HG02678 (cell line): ENCODE measurements at regions not wholly inside any gene's neighbourhood (a gene's known extent, or its start where the extent isn't known, plus 50 kb on each side); places are given as distances from the start of the nearest gene placed in this dataset.

Experiments used
- ATAC-seq: cut with Tn5 transposase; IDR thresholded peaks from one replicate; pipeline ENCODE4 v1.9.1; 2021; ENCODE audit warnings: mild to moderate bottlenecking, moderate library complexity; ENCODE audit not compliant: unreplicated experiment

DNA sequence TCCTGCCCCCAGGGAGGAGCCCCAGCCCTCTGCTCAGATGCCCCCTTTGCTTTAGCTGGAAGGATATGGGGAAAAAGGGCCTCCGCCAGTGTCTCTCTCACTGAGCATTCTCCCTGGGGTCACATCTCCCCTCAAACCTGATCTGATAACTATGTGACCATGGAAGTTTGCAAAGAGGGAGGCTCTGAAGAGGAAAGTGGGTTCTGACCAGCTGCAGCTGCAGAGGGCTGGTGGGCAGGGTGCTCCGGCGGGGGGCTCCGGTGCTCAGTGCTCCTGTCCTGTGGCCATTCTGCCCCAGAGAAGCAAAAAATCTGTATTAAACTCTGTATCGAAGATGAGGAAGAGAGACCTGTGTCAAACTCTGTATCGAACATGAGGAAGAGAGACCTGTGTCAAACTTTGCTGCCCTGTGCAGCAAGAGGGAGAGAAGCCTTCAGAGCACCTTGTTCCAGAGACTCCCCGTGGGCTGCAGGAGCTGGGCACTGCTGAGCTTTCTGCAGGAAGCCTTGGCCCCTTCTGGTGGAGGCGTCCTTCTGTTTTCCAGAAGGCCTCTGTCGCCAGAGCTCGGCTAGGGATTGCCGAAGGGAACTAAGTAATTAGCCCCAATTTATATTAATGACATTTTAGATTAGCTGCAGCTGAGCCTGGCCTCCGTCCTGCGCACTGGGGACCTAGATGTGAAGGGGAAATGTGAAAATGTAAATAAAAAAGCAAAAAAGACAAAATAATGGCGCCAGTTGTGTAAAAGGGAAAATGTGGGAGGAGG lies 186.2 kb upstream of the C1orf174 start:
- no peak for ATAC-seq

DNA sequence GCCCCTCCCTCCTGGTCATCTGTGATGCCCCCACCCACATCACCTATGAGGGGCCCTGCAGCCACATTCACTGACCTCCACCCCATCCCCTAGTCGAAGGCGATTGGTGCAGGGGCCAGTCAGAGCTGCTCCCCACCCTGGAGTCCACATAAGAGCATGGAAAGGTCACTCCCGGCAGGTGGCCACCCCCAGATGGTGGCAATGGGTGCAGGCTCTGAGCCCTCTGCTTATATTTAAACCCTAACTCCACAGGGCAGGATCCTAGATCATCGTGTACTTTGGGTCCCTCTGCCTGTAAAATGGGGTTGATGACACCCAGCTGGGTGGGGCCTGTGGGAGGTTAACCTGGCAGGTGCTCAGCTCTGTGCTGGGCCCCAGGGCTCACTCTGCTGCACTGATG lies 186.8 kb upstream of the C1orf174 start:
- no peak for ATAC-seq

DNA sequence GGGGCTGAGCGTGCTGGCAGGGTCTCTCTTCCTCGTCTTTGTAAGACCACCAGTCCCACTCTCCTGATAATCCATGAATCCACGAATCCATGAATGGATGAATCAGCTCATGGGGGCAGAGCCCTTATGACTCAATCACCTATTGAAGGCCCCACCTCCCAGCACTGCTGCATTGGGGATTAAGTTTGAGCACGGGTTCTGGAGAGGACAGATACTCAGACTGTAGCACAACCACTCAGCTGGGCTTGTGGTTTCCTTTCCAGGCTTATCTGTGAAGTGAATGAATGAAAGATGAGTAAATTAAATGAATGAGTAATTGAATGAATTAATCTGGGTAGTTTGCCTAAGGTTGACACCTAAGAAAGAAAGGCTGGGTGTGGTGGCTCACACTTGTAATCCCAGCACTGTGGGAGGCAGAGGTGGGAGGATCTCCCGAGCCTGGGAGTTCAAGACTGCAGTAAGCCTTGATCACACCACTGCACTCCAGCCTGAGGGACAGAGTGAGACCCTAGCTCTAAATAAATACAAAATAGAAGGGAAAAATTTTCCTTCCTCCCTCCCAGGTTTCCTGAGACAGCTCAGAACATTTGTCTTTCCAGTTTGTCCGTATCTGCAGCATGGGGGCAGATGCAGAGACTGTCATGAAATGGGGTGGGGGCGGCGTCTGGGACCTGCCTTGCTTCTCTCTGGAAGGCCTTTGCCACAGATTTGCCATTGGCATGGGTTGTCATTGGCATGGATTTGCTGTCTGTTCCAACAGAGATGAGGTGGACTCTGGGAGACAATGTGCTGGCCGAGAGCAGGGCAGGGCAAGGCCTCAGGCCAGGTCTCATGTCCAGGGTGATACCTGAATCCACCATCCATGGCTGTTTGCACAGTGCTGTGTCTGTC lies 187.7 kb upstream of the C1orf174 start:
- no peak for ATAC-seq

DNA sequence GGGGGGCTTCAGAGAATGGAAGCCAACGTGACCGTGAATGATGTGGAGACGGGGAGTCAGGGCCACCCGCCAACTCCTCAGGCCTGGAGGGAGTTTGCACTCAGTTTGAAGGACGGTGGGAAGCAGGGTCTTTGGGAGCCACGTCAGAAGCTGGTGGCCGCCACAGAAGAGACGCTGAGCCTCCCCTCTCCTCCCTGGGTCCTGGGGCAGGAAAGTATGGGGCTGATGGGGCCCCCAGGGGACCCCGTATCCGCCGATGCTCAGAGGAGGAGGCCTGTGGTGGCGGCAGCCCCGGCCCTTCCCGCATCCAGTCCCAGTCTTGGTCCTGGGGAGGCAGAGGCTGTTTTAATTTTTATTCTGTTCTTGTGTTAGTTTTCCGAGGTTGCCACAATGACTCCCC lies 188.6 kb upstream of the C1orf174 start:
- ATAC-seq, result no peak

DNA sequence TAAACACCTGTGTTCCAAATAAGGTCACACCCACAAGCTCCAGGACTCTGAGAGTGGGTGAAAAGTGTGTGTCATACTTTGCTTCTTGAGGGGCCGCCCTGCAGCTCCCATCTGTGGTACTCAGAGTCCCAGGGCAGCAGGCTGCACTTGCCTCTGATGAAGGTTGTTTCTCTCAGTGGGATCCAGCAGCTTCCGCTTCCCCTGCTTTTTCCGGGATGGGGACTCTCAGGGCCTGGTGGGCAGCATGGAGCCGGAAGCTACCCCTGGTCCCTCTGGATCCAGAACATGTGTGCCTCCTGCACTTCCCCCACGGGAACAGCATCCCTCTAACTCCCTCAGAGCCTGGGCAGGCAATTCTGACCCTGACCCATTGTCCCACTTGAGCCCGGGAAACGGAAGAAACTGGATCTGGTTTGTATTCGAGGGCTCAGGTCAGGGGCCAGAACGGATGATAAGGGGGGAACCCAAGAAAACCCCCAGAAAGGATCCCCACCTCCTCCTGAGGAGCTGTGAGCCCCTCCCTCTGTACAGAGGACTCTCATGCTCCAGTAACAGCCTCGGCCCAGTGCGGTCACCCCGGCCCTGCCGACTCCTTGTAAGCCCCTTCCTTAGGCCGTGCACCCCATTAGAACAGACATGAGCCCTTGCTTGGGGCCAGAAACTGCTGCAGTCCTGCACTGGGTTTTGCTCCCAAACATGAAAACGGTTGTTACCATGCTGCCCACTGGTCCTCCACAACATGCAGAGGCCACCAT lies 189.5 kb upstream of the C1orf174 start:
- ATAC-seq, result no peak

DNA sequence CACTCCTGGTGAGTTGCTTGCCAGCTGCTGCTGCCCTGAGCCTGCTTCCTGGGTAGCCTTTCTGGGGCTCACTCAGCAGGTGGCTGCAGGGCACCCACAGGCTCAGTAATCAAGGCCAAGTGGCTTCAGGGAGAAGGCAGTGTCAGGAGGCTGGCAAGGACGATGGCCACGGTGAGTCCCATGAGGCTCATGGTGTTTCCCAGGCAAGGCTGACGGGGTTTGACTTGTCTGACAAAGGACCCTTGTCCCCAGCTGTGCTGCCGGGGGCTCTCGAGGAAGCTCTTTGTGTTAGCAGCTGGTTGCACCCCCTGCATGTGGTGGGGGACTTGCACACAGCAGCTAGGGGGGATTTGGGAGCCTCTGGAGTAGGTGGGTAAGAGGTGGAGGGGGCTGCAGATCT lies 190.5 kb upstream of the C1orf174 start:
- ATAC-seq, result no peak

DNA sequence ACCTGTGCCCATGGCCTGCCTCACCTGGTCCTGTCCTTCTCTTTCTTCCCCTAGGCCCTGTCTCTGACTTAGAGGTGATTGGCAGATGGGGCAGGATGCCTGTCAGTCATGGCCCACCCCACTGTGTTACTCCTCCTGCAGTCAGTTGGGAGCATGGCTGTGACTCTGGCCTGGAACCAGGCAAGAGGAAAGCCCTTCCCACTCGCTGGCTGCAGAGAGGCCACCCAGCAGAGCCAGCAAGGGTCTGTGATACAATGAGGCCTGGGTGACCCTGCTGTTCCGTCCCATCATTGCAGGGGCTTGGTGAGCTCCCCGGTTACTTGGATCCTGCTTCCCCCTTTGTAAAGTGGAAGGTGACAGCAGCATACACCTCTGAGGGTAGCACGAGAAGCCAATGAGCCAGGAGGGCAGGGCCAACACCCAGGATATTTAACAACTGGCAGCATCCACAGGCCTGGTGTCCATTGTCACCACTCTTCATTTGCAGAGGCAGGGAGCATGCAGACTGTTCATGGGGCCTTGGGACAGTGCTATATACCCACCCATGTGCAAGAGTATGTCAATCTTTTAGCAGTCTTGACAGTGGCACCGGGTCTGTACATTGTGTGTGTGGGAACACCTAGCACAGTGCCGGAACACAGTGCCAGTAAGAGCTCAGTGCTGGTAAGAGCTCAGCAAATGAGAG lies 191.0 kb upstream of the C1orf174 start:
- ATAC-seq, result no peak

DNA sequence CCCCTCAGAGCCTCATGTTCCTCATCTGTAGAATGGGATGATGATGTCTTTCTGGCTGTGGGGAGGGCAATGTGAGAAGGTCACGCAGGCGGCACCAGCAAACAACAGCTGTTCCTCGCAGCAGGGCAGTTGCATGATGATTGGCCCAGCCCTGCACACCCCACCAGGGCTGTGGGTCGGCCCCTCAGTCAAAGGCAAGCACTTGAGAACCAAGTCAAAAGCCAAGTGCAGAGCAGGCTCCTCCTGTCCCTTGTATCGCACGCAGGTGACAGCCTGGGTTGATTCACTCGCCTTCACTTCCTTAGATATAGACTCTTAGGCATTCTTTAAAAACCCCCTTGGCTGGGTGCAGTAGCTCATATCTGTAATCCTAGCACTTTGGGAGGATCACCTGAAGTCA lies 191.9 kb upstream of the C1orf174 start:
- ATAC-seq, result no peak

DNA sequence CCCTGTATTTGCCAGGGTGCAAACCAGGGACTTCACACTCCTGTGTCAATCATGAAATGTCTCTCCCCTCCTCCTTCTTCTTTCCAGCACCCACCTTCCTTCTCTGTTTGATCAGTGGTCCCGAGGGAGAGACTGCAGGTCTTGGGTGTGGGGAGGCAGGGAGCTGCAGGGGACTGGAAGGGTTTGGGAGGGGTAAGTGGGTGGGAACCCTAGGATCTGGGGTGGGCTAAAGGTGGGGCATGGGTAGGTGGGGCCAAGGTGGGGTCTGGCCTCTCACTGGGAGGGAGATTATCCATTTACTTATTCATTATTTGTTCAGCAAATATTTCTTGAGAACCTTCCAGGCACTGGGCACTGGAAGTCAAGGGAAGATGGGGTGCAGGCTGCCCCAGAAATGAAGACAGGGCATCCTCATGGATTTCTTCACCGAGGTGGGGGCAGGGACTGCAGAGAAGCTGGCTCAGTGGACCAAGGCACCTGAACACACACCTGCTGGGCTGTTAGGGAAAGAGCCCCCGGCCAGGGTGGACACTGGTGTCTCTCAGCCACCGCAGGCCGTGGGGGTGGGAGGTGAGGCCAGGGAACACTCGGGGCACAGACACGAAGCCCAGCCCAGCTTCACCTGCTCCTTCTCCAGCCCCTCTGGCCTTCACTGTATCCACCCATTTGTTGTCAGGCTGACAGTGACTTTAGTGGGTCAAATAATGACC lies 193.9 kb upstream of the C1orf174 start:
- no peak for ATAC-seq

DNA sequence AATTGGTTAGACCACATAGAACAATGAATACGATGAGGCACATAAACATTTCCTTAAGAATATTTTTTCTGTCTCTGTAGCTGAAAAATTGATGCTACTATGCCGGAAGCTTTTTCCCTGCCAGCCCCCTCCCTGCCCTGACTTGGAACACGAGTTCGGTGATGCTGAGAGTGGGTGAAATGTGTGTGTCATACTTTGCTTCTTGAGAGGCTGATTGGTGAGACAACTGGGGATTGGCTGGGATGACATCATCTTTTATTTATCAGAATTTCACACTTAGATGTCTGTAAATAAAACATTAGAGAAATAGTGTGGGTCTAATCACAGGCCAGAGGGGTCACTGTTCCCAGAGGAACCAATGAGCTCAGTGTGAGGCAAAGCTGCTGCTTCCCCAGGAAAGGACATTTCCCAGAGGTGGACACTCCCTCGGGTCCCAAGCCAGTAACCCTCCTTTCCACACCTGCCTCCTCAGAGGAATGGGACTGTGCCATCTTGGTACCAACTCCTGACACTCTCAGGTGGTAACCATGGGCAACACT lies 195.4 kb upstream of the C1orf174 start:
- ATAC-seq, result no peak

DNA sequence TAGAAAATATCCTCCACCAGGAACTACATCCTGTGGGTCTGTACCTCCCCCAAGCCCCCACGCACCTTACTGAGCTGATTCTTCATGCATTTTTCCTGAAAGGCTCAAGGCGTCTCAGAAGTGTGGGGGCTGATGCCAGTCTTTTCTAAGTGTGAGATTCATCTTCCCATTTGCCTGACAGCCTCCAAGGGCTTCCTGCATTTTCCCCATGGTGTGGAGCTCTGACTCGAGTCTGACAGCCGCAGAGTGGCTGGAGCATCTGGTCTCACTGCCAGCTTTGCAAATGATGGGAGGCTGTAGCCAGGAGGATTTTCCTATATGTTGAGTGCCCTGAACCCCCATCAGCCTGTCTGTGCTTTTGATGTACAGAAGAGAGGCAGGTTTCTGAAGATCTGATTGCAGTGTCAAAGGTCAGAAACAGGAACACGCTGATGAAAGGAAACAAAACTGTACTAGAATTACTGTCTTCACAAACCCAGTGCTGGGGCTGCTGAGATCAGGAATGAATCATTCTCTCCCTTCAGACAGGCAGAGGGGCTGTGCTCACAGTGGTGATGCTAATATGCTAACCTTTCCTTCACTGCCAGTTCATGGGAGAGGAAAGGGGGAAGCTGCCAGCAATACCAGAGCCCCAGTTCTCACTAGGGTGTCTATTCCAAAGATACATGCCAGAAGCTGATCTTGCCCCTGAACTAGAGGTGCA lies 201.5 kb upstream of the C1orf174 start:
- ATAC-seq, result no peak

DNA sequence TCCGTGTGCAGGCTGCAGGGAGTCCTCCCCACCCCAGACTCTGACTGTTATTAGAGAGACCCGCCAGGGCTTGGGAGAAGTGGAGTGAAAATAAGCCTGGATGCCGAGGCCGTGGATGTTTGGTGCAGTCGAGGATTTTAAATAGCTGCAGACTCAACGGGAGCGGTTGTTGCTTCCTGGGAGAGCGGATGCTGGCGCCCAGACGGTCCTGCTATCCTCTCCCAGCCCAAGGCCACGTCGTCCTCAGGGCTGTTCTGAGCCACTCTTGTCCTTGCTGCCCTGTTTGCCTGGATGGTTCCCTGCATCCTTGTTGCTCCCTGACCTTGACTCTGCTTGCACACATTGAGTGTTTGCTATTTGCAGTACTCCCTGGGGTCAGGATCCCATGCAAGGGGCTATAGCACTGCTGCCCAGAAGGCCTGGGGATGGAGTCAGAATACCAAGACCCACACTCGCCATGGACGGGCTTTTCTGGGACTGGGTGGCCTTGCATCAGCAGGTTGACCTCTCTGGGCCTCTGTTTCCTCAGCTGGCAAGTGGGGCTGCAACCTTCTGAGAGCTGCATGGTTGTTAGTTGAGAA lies 205.3 kb upstream of the C1orf174 start:
- no peak for ATAC-seq

DNA sequence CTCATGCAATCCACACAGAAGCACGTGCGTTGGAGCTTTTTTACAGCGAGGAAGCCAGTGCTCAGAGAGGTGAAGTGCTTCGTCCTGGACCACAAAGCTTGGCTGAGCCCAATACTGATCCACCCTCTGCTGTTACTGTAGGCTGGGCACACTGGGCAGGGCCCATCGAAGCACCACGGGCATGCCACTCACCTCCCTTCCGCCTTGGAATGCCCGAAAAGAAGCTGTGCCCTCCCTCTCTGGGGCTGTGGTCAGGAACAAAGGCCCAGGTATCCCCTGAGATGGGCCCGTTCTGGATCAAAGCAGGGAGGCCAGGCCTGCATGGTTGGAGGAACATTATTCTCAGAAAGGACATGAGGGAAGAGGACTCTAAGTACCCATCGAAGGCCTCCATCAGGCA lies 206.7 kb upstream of the C1orf174 start:
- ATAC-seq, result no peak

DNA sequence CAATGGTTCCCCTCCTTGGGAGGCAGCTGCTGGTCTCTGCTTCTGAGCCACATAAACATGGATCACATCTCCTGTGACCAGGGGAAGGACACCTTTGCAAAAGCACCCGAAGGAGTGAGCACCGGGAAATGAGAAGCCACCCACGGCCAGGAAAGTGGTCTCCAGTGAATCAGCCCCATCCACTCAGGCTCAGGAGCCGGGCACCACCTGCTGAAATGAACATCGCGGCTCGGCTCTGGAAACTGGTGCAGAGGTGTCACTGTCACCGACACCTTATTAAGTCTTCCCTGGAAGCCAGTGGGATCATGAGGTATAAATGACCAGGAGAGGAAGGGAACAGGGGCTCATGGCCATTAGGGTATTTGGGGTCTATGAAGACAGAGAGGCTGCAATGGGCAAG lies 207.2 kb upstream of the C1orf174 start:
- ATAC-seq, result no peak

DNA sequence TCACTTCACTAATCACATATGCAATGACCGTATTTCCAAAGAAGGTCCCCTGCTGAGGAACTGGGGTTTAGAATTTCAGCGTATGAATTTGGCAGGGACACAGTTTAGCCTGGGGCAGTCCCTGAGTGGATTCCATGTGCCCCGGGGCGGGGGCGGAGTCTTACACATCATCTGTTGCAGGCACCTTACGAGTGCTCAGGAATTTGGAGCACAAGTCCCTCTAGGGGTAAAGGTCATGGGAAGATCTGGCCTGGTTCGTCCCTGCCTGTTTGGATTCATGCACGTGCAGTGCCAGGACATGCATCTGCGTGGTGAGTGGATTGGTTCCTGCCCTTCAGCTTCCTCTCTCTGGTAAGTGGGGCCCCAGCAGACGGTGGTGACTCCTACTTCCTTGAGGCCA lies 208.3 kb upstream of the C1orf174 start:
- no peak for ATAC-seq

DNA sequence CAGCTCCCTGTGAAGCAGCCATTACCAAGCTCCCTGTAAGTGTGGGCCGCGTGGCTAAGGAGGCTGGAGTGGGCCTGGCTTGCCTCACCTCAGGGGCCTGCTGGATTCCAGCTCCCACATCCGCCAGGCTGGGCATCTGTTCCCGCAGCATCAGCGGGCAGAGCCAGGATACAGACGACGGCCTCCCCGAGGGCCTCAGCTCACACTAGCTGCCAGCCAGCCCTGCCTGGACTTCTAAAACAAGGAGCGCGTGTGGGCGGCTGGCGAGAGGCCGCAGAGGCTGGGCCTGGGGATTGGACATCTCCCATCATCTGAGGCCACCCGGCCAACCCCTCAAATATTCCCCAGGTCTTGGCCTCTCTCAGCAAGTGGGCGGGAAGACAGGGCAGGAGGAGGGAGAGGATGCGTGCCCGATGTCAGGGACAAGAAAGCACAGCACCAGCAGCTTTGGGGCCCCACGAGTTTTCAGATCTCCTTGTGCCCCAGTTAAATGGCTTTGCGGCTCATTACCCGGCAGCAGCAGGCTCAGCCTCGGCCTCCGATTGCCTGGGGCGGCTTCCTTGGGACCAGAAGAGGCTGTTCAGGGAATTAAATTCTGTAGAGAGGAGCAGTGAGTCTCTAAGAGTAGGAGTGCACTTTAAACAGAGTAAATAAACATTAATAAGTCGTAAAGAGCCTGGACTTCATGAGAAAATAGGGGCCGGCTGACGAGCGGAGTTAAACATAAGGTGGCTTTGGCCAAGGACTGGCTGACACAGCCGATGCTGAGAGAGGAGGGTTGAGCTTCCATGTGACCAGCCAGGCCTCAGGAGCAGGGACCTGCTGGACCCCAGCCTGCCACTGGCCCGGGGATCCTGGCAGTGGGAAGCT lies 208.9 kb upstream of the C1orf174 start:
- no peak for ATAC-seq

DNA sequence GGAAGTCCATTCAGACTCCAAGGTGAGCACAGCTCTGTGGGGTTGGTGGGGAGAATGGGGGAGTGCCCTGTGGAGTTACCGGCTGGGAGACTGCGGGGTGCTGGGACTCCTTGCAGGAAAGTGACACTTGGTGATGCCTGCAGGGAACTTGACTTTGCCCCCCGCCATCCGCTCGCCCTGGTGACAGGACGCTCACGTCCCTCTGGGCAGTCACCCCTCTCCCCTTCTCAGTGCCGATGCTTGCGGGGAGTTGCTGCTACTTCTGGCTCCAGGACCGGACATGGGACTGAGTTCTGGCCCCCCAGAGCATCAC lies 209.5 kb upstream of the C1orf174 start:
- no peak for ATAC-seq

DNA sequence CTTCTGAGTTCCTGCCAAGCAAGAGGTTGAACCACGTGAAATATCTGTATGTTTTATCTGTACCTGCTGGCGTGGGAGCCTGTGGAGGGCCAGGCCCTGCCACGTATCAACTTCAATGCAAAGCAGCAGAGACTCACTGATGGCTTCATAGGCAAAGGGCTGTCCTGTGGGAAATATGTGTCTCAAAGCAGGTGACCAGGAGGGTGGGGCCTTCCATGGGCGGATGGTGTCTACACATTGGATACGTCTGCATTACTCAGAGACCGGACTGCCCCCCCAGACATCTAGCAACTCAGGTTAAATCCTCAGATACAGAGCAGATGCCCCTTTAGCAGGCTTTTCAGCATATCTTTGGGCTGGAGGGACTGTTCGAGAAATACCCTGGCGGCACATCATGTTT lies 210.8 kb upstream of the C1orf174 start:
- ATAC-seq, result no peak
